Keratinocyte (primary cell): ENCODE measurements at regions not wholly inside any gene's neighbourhood (a gene's known extent, or its start where the extent isn't known, plus 50 kb on each side); places are given as distances from the start of the nearest gene placed in this dataset.

Source experiments
- DNase-seq: peaks from one replicate; pipeline ENCODE4 v3.0.0-alpha.2; 2011; ENCODE audit warnings: low read depth, missing footprints, low spot score
- FAIRE-seq: peaks from 2 replicates; lab custom pipeline; 2011; peaks lifted over from hg19 to GRCh38; lab: Jason Lieb, UNC
- H2AFZ ChIP-seq: 2 replicates; pipeline ENCODE4 v1.6.0; 2012; ENCODE audit warnings: low read length, control low read depth, inconsistent platforms; ENCODE audit not compliant: control insufficient read depth
- H3K27ac ChIP-seq: 2 replicates; pipeline ENCODE4 v1.5.1; 2011; ENCODE audit warnings: low read length; ENCODE audit not compliant: control insufficient read depth, insufficient read depth
- H3K27me3 ChIP-seq: 3 replicates; pipeline ENCODE4 v1.6.0; 2011; ENCODE audit warnings: low read length; ENCODE audit not compliant: control insufficient read depth, insufficient read depth; ENCODE audit errors: extremely low read depth
- H3K36me3 ChIP-seq, 2 experiments: 2 replicates in 1 of 2; 3 replicates in 1 of 2; pipeline ENCODE4 v1.5.1; 2011; ENCODE audit warnings: low read length in 2 of 2, mild to moderate bottlenecking in 1 of 2; ENCODE audit not compliant: control insufficient read depth in 2 of 2, insufficient read depth in 2 of 2; ENCODE audit errors: extremely low read depth in 1 of 2
- H3K4me1 ChIP-seq: 3 replicates; pipeline ENCODE4 v1.5.1; 2011; ENCODE audit warnings: low read length; ENCODE audit not compliant: control insufficient read depth, insufficient read depth; ENCODE audit errors: extremely low read depth
- H3K4me2 ChIP-seq: 3 replicates; pipeline ENCODE4 v1.6.0; 2011; ENCODE audit warnings: low read depth, low read length; ENCODE audit not compliant: control insufficient read depth, insufficient read depth; ENCODE audit errors: extremely low read depth
- H3K4me3 ChIP-seq, 3 experiments: fragments of 200-600 bp in 1 of 3; sonication (generic) in 1 of 3; 2 replicates in 2 of 3; 3 replicates in 1 of 3; pipeline ENCODE4 v1.5.1; 2011 to 2016; ENCODE audit warnings: low read length in 3 of 3, mild to moderate bottlenecking in 3 of 3, control low read depth in 2 of 3, inconsistent platforms in 1 of 3, low read depth in 1 of 3, mixed read lengths in 1 of 3, mixed run types in 1 of 3, moderate library complexity in 1 of 3; ENCODE audit not compliant: control insufficient read depth in 2 of 3, insufficient read depth in 2 of 3; ENCODE audit errors: extremely low read depth in 1 of 3
- H3K79me2 ChIP-seq: 2 replicates; pipeline ENCODE4 v1.6.0; 2012; ENCODE audit warnings: low read length; ENCODE audit not compliant: control insufficient read depth, insufficient read depth
- H3K9ac ChIP-seq: 3 replicates; pipeline ENCODE4 v1.6.0; 2011; ENCODE audit warnings: low read length; ENCODE audit not compliant: control insufficient read depth, insufficient read depth; ENCODE audit errors: extremely low read depth
- H3K9me1 ChIP-seq: 3 replicates; pipeline ENCODE4 v1.6.0; 2011; ENCODE audit warnings: low read length; ENCODE audit not compliant: control insufficient read depth, insufficient read depth; ENCODE audit errors: extremely low read depth
- H3K9me3 ChIP-seq: 2 replicates; pipeline ENCODE4 v1.5.1; 2012; ENCODE audit warnings: low read depth, low read length; ENCODE audit not compliant: control insufficient read depth
- H4K20me1 ChIP-seq: 3 replicates; pipeline ENCODE4 v1.6.0; 2011; ENCODE audit warnings: low read length; ENCODE audit not compliant: control insufficient read depth, insufficient read depth; ENCODE audit errors: extremely low read depth
- EZH2 ChIP-seq: IDR thresholded peaks from one replicate; pipeline ENCODE4 v1.6.1; 2012; ENCODE audit warnings: inconsistent platforms, mild to moderate bottlenecking, low read length, moderate library complexity
- dilution Hi-C: fragments of 300-500 bp; cut with MboI; formaldehyde crosslinking; loops from one replicate; pipeline ENCODE4 v1.7.0; 2020; ENCODE audit warnings: low sequenced_read_pairs; ENCODE audit not compliant: extremely low pct_ligation_motif_present
- TF ChIP-seq, protein P1 (sequence below), 3 experiments: IDR thresholded peaks in 1 of 3; conservative IDR thresholded peaks in 1 of 3; optimal IDR thresholded peaks in 1 of 3; 2 replicates in 2 of 3; 3 replicates in 1 of 3; pipeline versions ENCODE3 to v1.5.1; 2011; ENCODE audit warnings: low read length in 3 of 3, mild to moderate bottlenecking in 3 of 3, moderate library complexity in 2 of 3, control low read depth in 1 of 3, inconsistent platforms in 1 of 3; ENCODE audit not compliant: insufficient read depth in 2 of 3; ENCODE audit errors: extremely low read depth in 1 of 3

- H3K4me1 ChIP-seq = no peaks in the 10 kb centered on the region
- H3K4me2 ChIP-seq = no peak overlapping the region
- FAIRE-seq = no peak
- no peak overlapping the region for H3K4me3 ChIP-seq
- H3K27me3 ChIP-seq = no peaks in the 10 kb centered on the region
- dilution Hi-C loops = no loop called here
- no peaks in the 10 kb centered on the region for H3K79me2 ChIP-seq
- no peak overlapping the region for H3K9ac ChIP-seq
- H3K27ac ChIP-seq = no peak overlapping the region
- H4K20me1 ChIP-seq = no peaks in the 10 kb centered on the region
- H3K9me3 ChIP-seq = no peaks in the 10 kb centered on the region
- no peak for DNase-seq
- H3K9me1 ChIP-seq = no peaks in the 10 kb centered on the region
- H2AFZ ChIP-seq = no peak overlapping the region
- H3K36me3 ChIP-seq = no peaks in the 10 kb centered on the region
- TF ChIP-seq, protein P1, sequence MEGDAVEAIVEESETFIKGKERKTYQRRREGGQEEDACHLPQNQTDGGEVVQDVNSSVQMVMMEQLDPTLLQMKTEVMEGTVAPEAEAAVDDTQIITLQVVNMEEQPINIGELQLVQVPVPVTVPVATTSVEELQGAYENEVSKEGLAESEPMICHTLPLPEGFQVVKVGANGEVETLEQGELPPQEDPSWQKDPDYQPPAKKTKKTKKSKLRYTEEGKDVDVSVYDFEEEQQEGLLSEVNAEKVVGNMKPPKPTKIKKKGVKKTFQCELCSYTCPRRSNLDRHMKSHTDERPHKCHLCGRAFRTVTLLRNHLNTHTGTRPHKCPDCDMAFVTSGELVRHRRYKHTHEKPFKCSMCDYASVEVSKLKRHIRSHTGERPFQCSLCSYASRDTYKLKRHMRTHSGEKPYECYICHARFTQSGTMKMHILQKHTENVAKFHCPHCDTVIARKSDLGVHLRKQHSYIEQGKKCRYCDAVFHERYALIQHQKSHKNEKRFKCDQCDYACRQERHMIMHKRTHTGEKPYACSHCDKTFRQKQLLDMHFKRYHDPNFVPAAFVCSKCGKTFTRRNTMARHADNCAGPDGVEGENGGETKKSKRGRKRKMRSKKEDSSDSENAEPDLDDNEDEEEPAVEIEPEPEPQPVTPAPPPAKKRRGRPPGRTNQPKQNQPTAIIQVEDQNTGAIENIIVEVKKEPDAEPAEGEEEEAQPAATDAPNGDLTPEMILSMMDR (optimal IDR thresholded peaks at IDR 0.05 in 1 of 3, IDR thresholded peaks at IDR 0.05 in 1 of 3, conservative IDR thresholded peaks at IDR 0.05 in 1 of 3; ENCODE audit: extremely low read depth in 1 of 3, insufficient read depth in 2 of 3, low read length in 3 of 3) = no peak
- no peak for TF ChIP-seq EZH2
These were observed 183.9 kb upstream of the MCHR2 start for GRCh38 chr6:100177956-100178355.

DNA sequence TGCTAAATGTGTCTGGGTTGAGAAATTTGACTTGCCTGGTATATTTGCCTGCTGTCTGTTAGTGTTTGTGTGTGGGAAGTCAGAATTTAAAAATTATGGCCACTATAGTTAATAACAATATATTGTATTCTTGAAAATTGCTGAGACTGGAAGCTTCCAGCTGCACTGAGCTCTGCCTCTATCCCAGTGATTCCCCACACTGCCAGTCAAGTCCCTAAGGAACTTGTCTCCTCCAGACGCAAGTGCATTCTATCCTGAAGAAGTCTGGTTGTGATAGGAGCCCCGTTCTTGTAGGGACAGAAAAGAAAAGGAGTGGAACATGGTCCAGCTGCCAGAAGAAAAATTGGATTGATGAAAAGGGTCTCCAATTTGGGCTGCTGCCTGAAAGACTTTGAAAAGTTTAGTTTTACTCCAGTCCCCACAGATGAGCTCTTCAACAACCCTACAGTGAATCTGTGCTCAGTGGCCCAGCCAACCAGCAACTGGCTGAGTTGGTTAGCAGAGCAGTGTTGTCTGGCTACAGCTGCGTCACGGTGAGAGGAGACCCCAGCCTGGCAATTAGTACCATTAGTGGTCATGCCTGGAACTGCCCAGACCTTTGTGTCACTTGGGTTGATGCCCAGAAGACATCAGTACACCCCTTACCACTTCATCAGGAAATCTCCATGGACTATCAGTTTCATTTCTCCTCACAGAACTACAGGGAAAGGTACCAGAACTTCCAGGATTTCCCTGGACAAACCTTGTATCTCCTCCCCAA lies 183.1 kb upstream of the MCHR2 start:
- Histone ChIP-seq H3K9ac (no peak overlapping the region), H3K4me2 (no peak overlapping the region), H4K20me1 (no peaks in the 10 kb centered on the region), H3K27me3 (no peaks in the 10 kb centered on the region), H3K79me2 (no peaks in the 10 kb centered on the region), H3K4me1 (peaks cover 3% of the 10 kb centered on the region), H3K36me3 (no peaks in the 10 kb centered on the region), H3K9me1 (no peaks in the 10 kb centered on the region), H3K9me3 (no peaks in the 10 kb centered on the region), H3K4me3 (no peak overlapping the region), H3K27ac (no peak overlapping the region), H2AFZ (no peak overlapping the region)
- TF ChIP-seq, protein P1 (optimal IDR thresholded peaks at IDR 0.05 in 1 of 3, IDR thresholded peaks at IDR 0.05 in 1 of 3, conservative IDR thresholded peaks at IDR 0.05 in 1 of 3; ENCODE audit: extremely low read depth in 1 of 3, insufficient read depth in 2 of 3, low read length in 3 of 3) = no peak
- no peak for TF ChIP-seq EZH2
- no peak for DNase-seq
- no peak for FAIRE-seq
- dilution Hi-C loops = no loop called here
